ENCODE measurements at regions not wholly inside any gene's neighbourhood (a gene's known extent, or its start where the extent isn't known, plus 50 kb on each side); places are given as distances from the start of the nearest gene placed in this dataset.
A peak's percentile ranks its signal among the peaks of the same experiment; 100 is the strongest.
"Not testable (repeated sequence)": the region's sequence is repeated elsewhere in the genome, so short reads cannot be mapped to it uniquely, and the experiment has no call there.

- DNase-seq (ENCODE audit: low read depth, low spot score): peak; percentile 22
Measured at GRCh38 chr3:3447641-3448040, 268.1 kb upstream of the CRBN start.

- DNase-seq (ENCODE audit: low read depth, low spot score): no peak
Measured at GRCh38 chr3:3446251-3446650, 266.8 kb upstream of the CRBN start.

GRCh38 chr3:3443482-3443881 is 264.0 kb upstream of the CRBN start:
- DNase-seq (ENCODE audit: low read depth, low spot score): no peak

GRCh38 chr3:3433711-3434110 is 254.2 kb upstream of the CRBN start:
- DNase-seq (ENCODE audit: low read depth, low spot score): no peak

GRCh38 chr3:3429841-3430240 is 250.3 kb upstream of the CRBN start:
- DNase-seq (ENCODE audit: low read depth, low spot score): no peak

GRCh38 chr3:3407707-3408106 is 228.2 kb upstream of the CRBN start:
- not testable (repeated sequence) for DNase-seq (ENCODE audit: low read depth, low spot score)

GRCh38 chr3:3405131-3405530 is 225.6 kb upstream of the CRBN start:
- DNase-seq (ENCODE audit: low read depth, low spot score): no peak

- DNase-seq (ENCODE audit: low read depth, low spot score): no peak
Measured at GRCh38 chr3:3403700-3404099, 224.2 kb upstream of the CRBN start.

- DNase-seq (ENCODE audit: low read depth, low spot score): no peak
Measured at GRCh38 chr3:3392946-3393345, 213.5 kb upstream of the CRBN start.

- no peak for DNase-seq (ENCODE audit: low read depth, low spot score)
Measured at GRCh38 chr3:3383461-3383860, 204.0 kb upstream of the CRBN start.

- DNase-seq (ENCODE audit: low read depth, low spot score): no peak
Measured at GRCh38 chr3:3372210-3372777, 192.8 kb upstream of the CRBN start.

- no peak for DNase-seq (ENCODE audit: low read depth, low spot score)
Measured at GRCh38 chr3:3368306-3368705, 188.8 kb upstream of the CRBN start.

- DNase-seq (ENCODE audit: low read depth, low spot score): no peak
Measured at GRCh38 chr3:3366386-3366785, 186.9 kb upstream of the CRBN start.

- DNase-seq (ENCODE audit: low read depth, low spot score): no peak
Measured at GRCh38 chr3:3365716-3366115, 186.2 kb upstream of the CRBN start.

- peak; percentile 16 for DNase-seq (ENCODE audit: low read depth, low spot score)
Measured at GRCh38 chr3:3356846-3357245, 177.4 kb upstream of the CRBN start.

GRCh38 chr3:3355442-3355841 is 176.0 kb upstream of the CRBN start:
- DNase-seq (ENCODE audit: low read depth, low spot score): no peak

- no peak for DNase-seq (ENCODE audit: low read depth, low spot score)
Measured at GRCh38 chr3:3353153-3353552, 173.7 kb upstream of the CRBN start.

- DNase-seq (ENCODE audit: low read depth, low spot score): no peak
Measured at GRCh38 chr3:3351226-3351625, 171.7 kb upstream of the CRBN start.

- DNase-seq (ENCODE audit: low read depth, low spot score): not testable (repeated sequence)
Measured at GRCh38 chr3:3347056-3347455, 167.6 kb upstream of the CRBN start.

- DNase-seq (ENCODE audit: low read depth, low spot score): no peak
Measured at GRCh38 chr3:3346556-3346955, 167.1 kb upstream of the CRBN start.

- DNase-seq (ENCODE audit: low read depth, low spot score): no peak
Measured at GRCh38 chr3:3342141-3342540, 162.7 kb upstream of the CRBN start.

GRCh38 chr3:3340965-3341895 is 161.7 kb upstream of the CRBN start:
- DNase-seq (ENCODE audit: low read depth, low spot score): no peak

GRCh38 chr3:3340526-3340925 is 161.0 kb upstream of the CRBN start:
- no peak for DNase-seq (ENCODE audit: low read depth, low spot score)
